DMS153 (cell line): ENCODE measurements at regions not wholly inside any gene's neighbourhood (a gene's known extent, or its start where the extent isn't known, plus 50 kb on each side); places are given as distances from the start of the nearest gene placed in this dataset.
"Not testable (repeated sequence)": the region's sequence is repeated elsewhere in the genome, so short reads cannot be mapped to it uniquely, and the experiment has no call there.

Experiments used
- DNase-seq: peaks from one replicate; lab custom pipeline; 2025; lab: John Stamatoyannopoulos, UW

GRCh38 chr2:67872481-67872880, 190.3 kb downstream of the C1D start:
- no peak for DNase-seq

GRCh38 chr2:67873916-67874315, 188.9 kb downstream of the C1D start:
- DNase-seq, result no peak

DNA sequence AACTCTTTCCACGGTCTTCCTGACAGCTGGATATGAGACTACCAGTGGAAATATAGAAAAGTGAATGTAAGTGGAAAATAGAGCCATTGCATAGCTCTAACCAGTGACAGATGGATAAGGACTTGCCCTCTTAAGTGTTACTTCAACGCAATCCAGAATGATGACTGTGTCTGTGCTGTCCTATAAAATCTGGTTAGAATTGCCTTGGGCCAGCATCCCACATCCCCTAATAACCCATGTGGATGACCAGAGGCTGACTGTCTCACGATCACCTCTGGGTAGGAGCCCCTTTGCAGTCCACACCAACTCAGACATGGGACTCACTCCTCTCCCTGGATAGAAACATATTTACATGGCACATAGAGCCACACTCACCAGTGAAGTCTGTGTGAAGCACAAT, 186.6 kb downstream of the C1D start:
- DNase-seq, result no peak

GRCh38 chr2:67877301-67877700, 185.5 kb downstream of the C1D start:
- no peak for DNase-seq

DNA sequence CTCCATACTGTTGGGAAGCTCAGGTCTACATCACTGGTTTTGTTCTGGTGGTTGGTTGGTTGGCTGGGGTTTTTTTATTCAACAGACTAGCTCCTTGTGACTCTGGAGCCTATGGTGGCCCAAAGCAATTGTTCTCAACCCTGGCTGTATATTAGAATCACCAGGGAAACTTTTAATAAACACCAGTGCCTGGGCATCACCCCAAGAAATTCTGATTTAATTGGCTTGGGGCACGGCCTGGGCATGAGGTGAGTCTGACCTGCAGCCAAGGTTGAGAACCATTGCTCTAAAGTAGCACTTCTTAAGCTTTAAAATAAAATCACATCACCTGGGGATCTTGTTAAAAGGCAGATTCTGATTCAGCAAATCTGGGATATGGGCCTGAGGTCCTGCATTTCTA, 184.1 kb downstream of the C1D start:
- no peak for DNase-seq

GRCh38 chr2:67879586-67880290, 183.1 kb downstream of the C1D start:
- DNase-seq, result no peak

GRCh38 chr2:67880291-67880761, 182.5 kb downstream of the C1D start:
- DNase-seq, result peak; percentile 23

GRCh38 chr2:67881816-67882215, 181.0 kb downstream of the C1D start:
- DNase-seq, result no peak

DNA sequence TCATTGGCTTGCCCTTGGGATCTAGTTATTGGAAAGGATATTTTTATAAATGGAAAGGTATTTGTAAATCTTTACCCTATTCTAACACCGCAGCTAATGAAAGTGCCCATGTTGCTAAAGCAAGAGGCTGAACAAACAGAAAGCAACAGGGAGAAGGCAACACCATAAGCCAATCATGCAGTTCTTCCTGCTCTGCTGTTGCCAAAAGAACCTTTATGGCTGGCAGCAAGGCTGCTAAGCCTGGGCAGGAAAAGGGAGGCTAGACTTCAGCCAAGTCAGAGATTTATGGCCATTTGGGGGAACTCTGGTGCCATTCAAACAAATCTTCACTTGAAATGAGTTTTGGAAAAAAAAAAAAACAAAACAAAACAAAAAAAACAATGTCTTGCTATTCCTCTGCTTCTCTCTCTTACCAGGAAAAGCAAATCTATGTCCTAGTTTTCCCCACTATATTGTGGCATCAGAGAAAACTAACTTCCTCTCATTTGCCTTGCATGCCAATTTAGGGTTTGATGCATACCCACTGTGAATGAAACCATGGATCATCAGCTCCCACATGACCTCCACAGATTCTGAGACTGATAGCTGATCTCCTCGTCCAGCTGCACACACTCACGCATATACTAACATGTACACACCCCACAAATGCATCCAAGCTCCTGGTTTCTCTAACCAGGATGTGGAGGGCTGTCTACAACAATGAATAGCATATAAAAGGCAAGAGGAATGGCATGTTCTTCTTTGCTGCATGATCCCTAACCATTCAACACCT, 179.3 kb downstream of the C1D start:
- DNase-seq, result peak; percentile 50

DNA sequence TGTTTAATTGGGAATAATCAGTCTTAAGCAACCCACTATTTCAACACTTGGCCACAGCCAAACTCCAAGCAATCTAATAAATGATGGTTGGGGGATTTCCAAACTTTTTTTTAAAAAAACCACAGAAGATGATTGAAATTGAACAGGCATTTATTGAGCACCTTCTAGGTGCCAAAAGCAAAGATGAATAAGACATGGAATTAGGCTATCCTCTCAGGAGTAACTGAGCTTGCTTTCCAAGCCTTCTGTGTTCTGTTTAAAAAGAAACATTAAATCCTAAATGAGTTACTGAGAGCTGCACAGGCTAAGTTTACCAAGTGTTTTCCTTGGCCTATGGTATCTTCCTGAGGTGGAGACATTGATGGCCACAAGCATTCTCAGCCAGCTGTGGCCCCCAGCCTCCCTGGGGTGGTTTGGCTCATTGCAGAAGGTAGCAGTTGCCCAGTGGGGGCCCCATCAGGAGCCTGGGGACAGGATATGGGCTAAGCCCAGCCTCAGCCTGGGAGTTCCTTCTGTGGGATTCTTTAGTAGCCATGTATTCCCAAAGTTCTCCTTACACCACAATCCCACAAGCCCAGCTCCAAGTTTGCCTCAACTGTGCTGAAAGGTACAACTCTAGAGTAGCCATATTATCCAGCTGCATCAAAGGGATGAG, 174.3 kb downstream of the C1D start:
- DNase-seq, result no peak

GRCh38 chr2:67889056-67889455, 173.7 kb downstream of the C1D start:
- DNase-seq, result no peak

- no peak for DNase-seq
These were observed 171.2 kb downstream of the C1D start for GRCh38 chr2:67891642-67892041.

GRCh38 chr2:67892339-67892846, 170.4 kb downstream of the C1D start:
- DNase-seq, result no peak

DNA sequence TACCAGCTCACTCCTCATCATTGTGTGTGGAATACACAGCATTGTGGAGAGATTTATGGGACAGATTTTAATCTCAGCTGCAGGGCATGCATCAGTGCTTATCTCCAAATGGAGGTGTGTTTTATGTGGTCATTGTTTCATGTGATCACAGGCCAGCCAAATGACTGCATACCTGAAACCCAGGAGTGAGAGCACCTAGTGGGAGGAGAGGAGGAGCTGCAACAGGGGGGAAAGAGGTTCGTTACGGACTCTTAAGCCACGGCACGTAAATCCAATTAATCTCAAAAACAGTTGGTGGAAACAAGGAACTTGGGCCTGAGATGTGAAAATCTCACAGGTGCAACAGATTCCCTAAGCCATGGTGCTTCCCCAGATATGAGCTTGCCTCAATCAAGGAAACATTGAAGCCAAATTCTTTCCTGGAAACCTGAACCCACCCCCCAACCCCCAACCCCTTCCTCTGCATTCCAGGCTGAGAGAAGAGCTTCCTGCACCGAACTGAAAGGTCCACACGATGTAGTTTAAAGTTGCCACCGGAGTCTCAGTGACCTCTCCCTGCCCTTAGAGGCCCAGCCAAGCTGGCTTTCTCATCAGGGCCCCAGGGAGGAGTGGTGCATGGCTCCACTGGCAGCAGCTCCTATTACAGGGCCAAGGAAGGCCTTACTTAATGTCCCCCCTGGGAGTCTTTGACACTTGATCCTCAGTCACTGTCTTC, 167.4 kb downstream of the C1D start:
- peak; percentile 92 for DNase-seq

GRCh38 chr2:67896076-67896475, 166.7 kb downstream of the C1D start:
- no peak for DNase-seq

GRCh38 chr2:67896476-67896875, 166.3 kb downstream of the C1D start:
- no peak for DNase-seq

DNA sequence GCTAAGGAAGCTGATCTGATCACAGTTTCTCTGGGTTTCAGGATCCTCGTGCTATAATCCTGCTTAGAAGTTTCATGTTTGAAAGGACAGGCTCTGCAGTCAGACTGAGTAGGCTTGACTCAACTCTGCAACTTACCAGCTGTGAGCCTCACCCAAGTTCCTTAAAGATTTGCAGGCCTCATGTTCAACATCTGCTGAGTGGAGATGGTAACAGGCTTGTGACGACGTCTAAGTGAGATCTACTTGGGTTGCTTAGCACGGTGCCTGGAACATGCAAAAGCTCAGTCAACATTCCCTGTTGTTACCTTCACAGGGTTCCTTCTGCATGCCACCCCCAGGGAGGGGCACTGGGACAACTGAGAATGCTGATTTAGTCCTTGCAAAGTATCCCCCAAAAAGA, 164.2 kb downstream of the C1D start:
- DNase-seq, result no peak

DNA sequence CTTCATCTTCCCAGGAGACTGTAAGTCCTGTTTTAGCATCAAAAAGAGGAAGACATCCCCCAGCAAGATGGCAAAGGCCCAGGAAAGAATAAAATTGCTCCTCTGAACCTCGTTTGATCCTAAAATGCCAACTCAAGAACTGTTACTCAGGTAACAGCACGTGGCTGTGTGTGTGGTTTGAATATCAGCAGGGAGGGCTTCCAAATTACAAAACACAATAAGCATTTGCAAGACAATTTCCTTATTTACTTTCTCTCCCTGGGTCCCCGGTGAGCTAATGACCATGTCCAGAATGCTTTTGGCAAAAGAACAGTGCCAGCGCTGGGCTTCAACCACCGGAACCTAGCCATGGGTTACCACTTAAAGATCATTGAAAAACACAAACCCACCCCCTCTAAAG, 163.6 kb downstream of the C1D start:
- peak; percentile 61 for DNase-seq

DNA sequence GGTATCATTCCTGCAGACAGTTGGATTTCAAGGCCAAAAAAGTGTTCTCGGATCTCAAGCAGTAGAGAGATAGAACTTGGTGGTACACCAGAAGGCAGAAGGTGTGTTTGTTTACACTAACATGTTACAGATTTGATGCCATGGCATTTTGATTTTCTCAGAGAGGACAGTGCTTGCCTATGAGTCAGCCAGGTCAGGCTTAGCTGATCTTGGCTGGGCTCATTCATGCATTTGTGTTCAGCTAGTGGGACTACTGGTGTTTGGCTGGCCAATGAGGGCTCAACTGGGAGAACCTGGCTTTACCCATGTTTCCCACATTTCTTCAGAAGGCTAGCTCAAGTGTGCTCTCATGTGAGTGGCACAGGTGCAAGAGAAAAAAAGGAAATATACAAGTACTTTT, 162.0 kb downstream of the C1D start:
- DNase-seq, result no peak

DNA sequence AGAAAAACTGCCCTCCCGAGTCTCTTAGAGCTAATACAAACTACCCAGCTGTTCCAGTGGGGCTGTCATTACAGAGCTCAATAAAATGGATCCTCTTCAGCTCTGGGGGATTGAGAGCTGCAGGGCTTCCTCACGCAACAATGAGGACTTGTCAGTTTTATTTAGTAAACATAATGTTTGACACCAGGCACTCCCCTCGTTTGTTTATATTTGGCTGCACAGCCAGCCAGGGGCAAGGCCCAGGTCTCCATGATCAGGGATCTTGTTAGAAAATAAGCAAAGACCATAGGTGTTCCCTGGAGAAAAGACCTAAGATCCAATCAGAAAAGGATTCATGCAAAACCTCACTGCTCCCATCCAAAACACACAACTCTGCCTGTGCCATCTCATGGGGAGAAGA, 158.2 kb downstream of the C1D start:
- no peak for DNase-seq

DNA sequence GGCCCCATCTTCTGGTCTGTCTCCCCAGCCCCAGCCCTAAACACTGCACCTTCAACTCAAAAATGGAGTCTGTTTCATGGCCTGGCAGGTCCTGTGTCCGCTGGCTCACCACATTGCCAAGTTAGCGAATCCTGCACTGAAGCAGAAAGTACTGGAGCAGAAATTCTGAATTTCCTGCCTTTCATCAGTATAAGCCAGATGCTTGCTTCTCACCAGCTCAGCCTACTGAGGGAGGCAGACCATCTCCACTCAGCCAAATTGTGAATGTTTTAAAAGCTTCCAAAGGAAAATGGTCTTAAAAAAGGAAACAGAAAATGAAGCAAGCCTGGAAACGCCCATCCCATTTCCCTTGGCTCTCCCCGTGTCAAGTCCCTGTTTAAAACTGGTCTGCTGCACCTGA, 157.8 kb downstream of the C1D start:
- no peak for DNase-seq

DNA sequence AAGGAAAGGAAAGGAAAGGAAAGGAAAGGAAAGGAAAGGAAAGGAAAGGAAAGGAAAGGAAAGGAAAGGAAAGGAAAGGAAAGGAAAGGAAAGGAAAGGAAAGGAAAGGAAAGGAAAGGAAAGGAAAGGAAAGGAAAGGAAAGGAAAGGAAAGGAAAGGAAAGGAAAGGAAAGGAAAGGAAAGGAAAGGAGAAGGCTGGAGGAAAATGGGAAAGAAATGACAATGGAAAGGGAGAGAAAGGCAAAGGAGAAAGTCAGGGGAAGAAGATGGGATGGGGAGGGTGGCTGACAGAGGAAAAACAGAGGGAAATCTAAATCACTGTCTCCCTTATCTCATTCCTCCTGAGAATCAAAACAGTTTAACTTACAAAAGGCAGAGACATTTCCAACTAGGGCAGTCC, 156.3 kb downstream of the C1D start:
- not testable (repeated sequence) for DNase-seq
